HCT116 (cell line): ENCODE measurements at regions not wholly inside any gene's neighbourhood (a gene's known extent, or its start where the extent isn't known, plus 50 kb on each side); places are given as distances from the start of the nearest gene placed in this dataset.

Experiments
- ATAC-seq: fragments of 200-7000 bp; cut with Tn5 transposase; 2 replicates; pipeline ENCODE4 v1.9.1; 2020; ENCODE audit warnings: mild to moderate bottlenecking, moderate library complexity
- BruUV-seq: library from RNA; stranded (reverse); fragments of 400-500 nt; replicated peaks from 2 replicates; lab custom pipeline; 2021; lab: Mats Ljungman, UMichigan
- CTCF ChIA-PET: fragments of 300-600 bp; sonication (Branson Sonifier 250); formaldehyde crosslinking; loops from one replicate; lab custom pipeline; 2021; ENCODE audit warnings: antibody characterized with exemption; lab: Charles Lee
- POLR2A ChIA-PET: fragments of 300-600, 350-600 bp; sonication (Branson Sonifier 250); formaldehyde crosslinking; loops from one replicate; lab custom pipeline; 2021; ENCODE audit warnings: antibody characterized with exemption; lab: Charles Lee
- RAD21 ChIA-PET, 2 experiments: fragments of 300-600 bp; sonication (Branson Sonifier 250); formaldehyde crosslinking; loops; one replicate each; lab custom pipeline; 2023; ENCODE audit warnings: low total read pairs in 2 of 2; ENCODE audit not compliant: uncharacterized antibody in 2 of 2, unreplicated experiment in 2 of 2, low non-redundant PET in 1 of 2; lab: Charles Lee
- DNase-seq: peaks from one replicate; pipeline ENCODE4 v3.0.0-alpha.2; 2010; ENCODE audit warnings: low read depth, low spot score
- H2AFZ ChIP-seq: fragments of 200-600 bp; shearing (Covaris generic), sonication (generic); 2 replicates; pipeline ENCODE4 v1.6.1; 2017; ENCODE audit warnings: low read depth, mixed run types, mixed read lengths, antibody characterized with exemption, low read length; ENCODE audit not compliant: poor library complexity, severe bottlenecking
- H3K27ac ChIP-seq: 2 replicates; pipeline ENCODE4 v1.5.1; 2012; ENCODE audit warnings: low read depth, low read length
- H3K27me3 ChIP-seq: fragments of 200-600 bp; sonication (generic); 2 replicates; pipeline ENCODE4 v1.6.1; 2016; ENCODE audit warnings: mixed run types, low read length, mixed read lengths; ENCODE audit not compliant: insufficient read depth
- H3K36me3 ChIP-seq, 2 experiments: fragments of 200-500 bp in 1 of 2; fragments of 200-600 bp in 1 of 2; sonication (Bioruptor generic) in 1 of 2; sonication (generic) in 1 of 2; 2 replicates each; pipeline versions ENCODE4 v1.5.1 to v1.6.1; 2014 to 2016; ENCODE audit warnings: low read length in 2 of 2, inconsistent platforms in 1 of 2, mixed read lengths in 1 of 2, mixed run types in 1 of 2; ENCODE audit not compliant: insufficient read depth in 2 of 2, control insufficient read depth in 1 of 2
- H3K4me1 ChIP-seq, 2 experiments: fragments of 200-600 bp in 1 of 2; sonication (generic) in 1 of 2; 2 replicates each; pipeline versions ENCODE4 v1.5.1 to v1.6.1; 2012 to 2017; ENCODE audit warnings: low read length in 2 of 2, inconsistent platforms in 1 of 2, mild to moderate bottlenecking in 1 of 2, mixed read lengths in 1 of 2, mixed run types in 1 of 2, moderate library complexity in 1 of 2; ENCODE audit not compliant: insufficient read depth in 2 of 2, control insufficient read depth in 1 of 2
- H3K4me2 ChIP-seq: fragments of 200-600 bp; sonication (generic); 2 replicates; pipeline ENCODE4 v1.6.1; 2017; ENCODE audit warnings: mixed run types, low read length, mixed read lengths
- H3K4me3 ChIP-seq, 2 experiments: fragments of 200-600 bp in 1 of 2; sonication (generic) in 1 of 2; replicated peaks in 1 of 2; 2 replicates each; pipeline ENCODE4 v1.5.1; 2011 to 2016; ENCODE audit warnings: low read length in 2 of 2, control low read depth in 1 of 2, low read depth in 1 of 2, mild to moderate bottlenecking in 1 of 2, mixed read lengths in 1 of 2, mixed run types in 1 of 2
- H3K79me2 ChIP-seq: fragments of 200-600 bp; sonication (generic); 2 replicates; pipeline ENCODE4 v1.6.1; 2017; ENCODE audit warnings: mild to moderate bottlenecking, mixed run types, low read length, moderate library complexity, mixed read lengths; ENCODE audit not compliant: insufficient read depth
- H3K9ac ChIP-seq: fragments of 200-600 bp; sonication (generic); 2 replicates; pipeline ENCODE4 v1.6.1; 2016; ENCODE audit warnings: low read length, mixed read lengths
- H3K9me2 ChIP-seq: fragments of 200-600 bp; sonication (generic), shearing (Covaris generic); 2 replicates; pipeline ENCODE4 v1.6.1; 2017; ENCODE audit warnings: mixed run types, mild to moderate bottlenecking, moderate library complexity; ENCODE audit not compliant: insufficient read depth
- H3K9me3 ChIP-seq, 2 experiments: fragments of 200-500 bp in 1 of 2; fragments of 200-600 bp in 1 of 2; sonication (Bioruptor generic) in 1 of 2; sonication (generic) in 1 of 2; 2 replicates each; pipeline ENCODE4 v1.6.1; 2014 to 2017; ENCODE audit warnings: low read length in 2 of 2, mixed read lengths in 2 of 2, inconsistent platforms in 1 of 2, low read depth in 1 of 2, mild to moderate bottlenecking in 1 of 2, mixed run types in 1 of 2, moderate library complexity in 1 of 2; ENCODE audit not compliant: control insufficient read depth in 1 of 2, insufficient read depth in 1 of 2
- H4K20me1 ChIP-seq: fragments of 200-600 bp; sonication (generic), shearing (Covaris generic); 2 replicates; pipeline ENCODE4 v1.6.1; 2017; ENCODE audit warnings: mixed run types, mild to moderate bottlenecking, moderate library complexity; ENCODE audit not compliant: insufficient read depth
- EZH2phosphoT487 ChIP-seq: fragments of 200-600 bp; IDR thresholded peaks from 2 replicates; pipeline ENCODE4 v1.6.1; 2018; ENCODE audit warnings: antibody characterized with exemption, borderline replicate concordance
- FOSL1 ChIP-seq: IDR thresholded peaks from 2 replicates; pipeline ENCODE4 v1.6.1; 2012; ENCODE audit warnings: low read depth
- POLR2A ChIP-seq: IDR thresholded peaks from 2 replicates; pipeline ENCODE4 v1.7.0; 2011; ENCODE audit warnings: borderline replicate concordance; ENCODE audit not compliant: insufficient read depth, insufficient read length; ENCODE audit errors: extremely low read depth
- REST ChIP-seq: IDR thresholded peaks from 2 replicates; pipeline ENCODE4 v1.6.1; 2012; ENCODE audit warnings: low read depth
- SIN3A ChIP-seq: IDR thresholded peaks from 2 replicates; pipeline ENCODE4 v1.6.1; 2012; ENCODE audit warnings: low read depth
- ZBTB33 ChIP-seq: IDR thresholded peaks from 2 replicates; pipeline ENCODE4 v1.6.1; 2011; ENCODE audit warnings: mild to moderate bottlenecking, low read length, moderate library complexity; ENCODE audit not compliant: insufficient replicate concordance; ENCODE audit errors: extremely low read depth
- ZFX ChIP-seq: fragments of 450-650 bp; IDR thresholded peaks from 2 replicates; pipeline ENCODE4 v1.6.1; 2017
- intact Hi-C: fragments of 100-400 bp; cut with micrococcal nuclease; formaldehyde crosslinking; loops from 2 replicates; pipeline ENCODE4 v1.10.0; 2022

GRCh38 chr1:48068206-48068605 is 71.0 kb upstream of the TRABD2B start:
- TF ChIP-seq POLR2A = no peak
- TF ChIP-seq REST = no peak
- no peak for TF ChIP-seq EZH2phosphoT487
- no peak for TF ChIP-seq FOSL1
- TF ChIP-seq ZBTB33 = no peak
- no peak for TF ChIP-seq ZFX
- no peak for TF ChIP-seq SIN3A
- ATAC-seq (no peak), DNase-seq (no peak)
- Histone ChIP-seq H3K4me2 (no peak overlapping the region), H3K9me2 (no peaks in the 10 kb centered on the region), H4K20me1 (no peaks in the 10 kb centered on the region), H3K4me1 (peaks cover 0 to 6% of the 10 kb centered on the region in 2 experiments; a peak in 1 of 4 replicates), H3K9me3 (no peaks in the 10 kb centered on the region), H2AFZ (no peak overlapping the region), H3K36me3 (no peaks in the 10 kb centered on the region), H3K27ac (no peak overlapping the region), H3K27me3 (peaks cover 12% of the 10 kb centered on the region; the same call in 1 of the 2 replicates), H3K4me3 (no peak overlapping the region), H3K9ac (no peak overlapping the region), H3K79me2 (no peaks in the 10 kb centered on the region)
- CTCF ChIA-PET = interaction anchor here (1.4 kb wide), 1 partner anchor 70 kb away, joined by 3 read pairs; no protein-coding TSS in a partner anchor
- no TSS peak for BruUV-seq
- intact Hi-C loops = no loop called here
- RAD21 ChIA-PET = no interaction called here
- POLR2A ChIA-PET = no interaction called here
